Fibroblast of pulmonary artery (primary cell): ENCODE measurements at regions not wholly inside any gene's neighbourhood (a gene's known extent, or its start where the extent isn't known, plus 50 kb on each side); places are given as distances from the start of the nearest gene placed in this dataset.

ENCODE experiments used
- DNase-seq: peaks from one replicate; pipeline ENCODE4 v3.0.0-alpha.2; 2010; ENCODE audit warnings: low read depth
- H3K4me3 ChIP-seq: replicated peaks from 2 replicates; pipeline ENCODE4 v1.5.1; 2011; ENCODE audit warnings: low read depth, mild to moderate bottlenecking, control low read depth, low read length, moderate library complexity
- CTCF ChIP-seq: IDR thresholded peaks from 2 replicates; pipeline ENCODE4 v1.5.1; 2011; ENCODE audit warnings: mild to moderate bottlenecking, control low read depth, low read length, inconsistent platforms; ENCODE audit errors: missing control alignments

GRCh38 chr12:17192721-17193120 is 586.8 kb upstream of the LMO3 start:
- TF ChIP-seq CTCF, result no peak
- H3K4me3 ChIP-seq, result no peak overlapping the region
- DNase-seq, result no peak

- no peak for DNase-seq
- H3K4me3 ChIP-seq, result no peak overlapping the region
- no peak for TF ChIP-seq CTCF
These were observed 563.9 kb upstream of the LMO3 start for GRCh38 chr12:17169726-17170471.

- H3K4me3 ChIP-seq, result no peak overlapping the region
These were observed 553.7 kb upstream of the LMO3 start for GRCh38 chr12:17159506-17160300.

GRCh38 chr12:17158201-17158600 is 552.2 kb upstream of the LMO3 start:
- TF ChIP-seq CTCF, result no peak
- H3K4me3 ChIP-seq, result no peak overlapping the region

More at GRCh38 chr12:17159506-17160300, 553.7 kb upstream of the LMO3 start:
- no peak for DNase-seq
- TF ChIP-seq CTCF, result no peak

GRCh38 chr12:17151917-17152316 is 546.0 kb upstream of the LMO3 start:
- no peak for DNase-seq
- H3K4me3 ChIP-seq, result no peak overlapping the region
- no peak for TF ChIP-seq CTCF

More at GRCh38 chr12:17158201-17158600, 552.2 kb upstream of the LMO3 start:
- no peak for DNase-seq

- no peak overlapping the region for H3K4me3 ChIP-seq
- no peak for DNase-seq
- no peak for TF ChIP-seq CTCF
These were observed 542.7 kb upstream of the LMO3 start for GRCh38 chr12:17148706-17149105.
